ENCODE measurements at regions not wholly inside any gene's neighbourhood (a gene's known extent, or its start where the extent isn't known, plus 50 kb on each side); places are given as distances from the start of the nearest gene placed in this dataset.

DNA sequence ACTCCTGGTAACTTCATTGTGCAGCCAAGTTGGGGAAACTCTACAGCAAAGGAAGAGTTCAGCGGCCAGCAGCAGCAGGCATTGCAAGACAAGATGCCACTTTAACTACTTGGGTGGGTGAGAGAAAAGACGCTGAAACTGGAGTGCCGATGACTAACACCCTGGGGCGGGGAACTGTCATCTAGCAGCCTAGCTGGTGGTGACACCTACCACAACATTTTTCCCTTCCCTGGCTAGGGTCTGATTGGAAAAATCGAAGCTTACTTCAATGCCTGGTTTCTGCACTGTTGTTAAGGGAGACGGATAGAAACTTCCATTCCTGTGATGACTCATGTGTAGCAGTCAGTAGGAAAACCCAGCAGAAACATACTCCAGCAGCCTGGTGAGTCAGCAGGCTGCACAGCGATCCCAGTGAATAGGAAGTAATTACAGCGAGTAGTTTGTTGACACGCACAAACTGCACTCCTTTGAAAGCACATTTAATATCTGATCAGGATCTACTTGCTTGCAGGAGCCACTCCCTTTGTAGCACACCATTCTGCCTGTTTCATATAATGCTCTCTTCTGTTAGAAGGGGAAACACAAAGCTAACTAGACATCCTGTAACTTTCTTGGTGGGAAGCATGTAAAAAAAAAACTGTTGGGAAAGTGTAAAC is 62.1 kb upstream of the MAPRE2 start:
- Histone ChIP-seq H3K27me3 (no peaks in the 10 kb centered on the region), H4K20me1 (ENCODE audit: insufficient read depth, poor library complexity, severe bottlenecking) (no peaks in the 10 kb centered on the region), H3K79me2 (no peaks in the 10 kb centered on the region), H3K9me2 (replicated peaks; ENCODE audit: insufficient read depth) (no peaks in the 10 kb centered on the region), H3K4me3 (peak overlapping the region; percentile 89), H2AFZ (peak overlapping the region; percentile 89), H3K4me1 (ENCODE audit: insufficient read depth) (peaks cover 11% of the 10 kb centered on the region), H3K9me3 (ENCODE audit: low read depth) (no peaks in the 10 kb centered on the region), H3K27ac (peak overlapping the region; percentile 83), H3K36me3 (replicated peaks; ENCODE audit: insufficient read depth, low read depth) (no peaks in the 10 kb centered on the region), H3K4me2 (peak overlapping the region; percentile 99)
- TF ChIP-seq EZH2phosphoT487 (IDR thresholded peaks at IDR 0.05; ENCODE audit: low read depth, severe bottlenecking, unreplicated experiment) (no peak), EZH2 (IDR thresholded peaks at IDR 0.05; ENCODE audit: borderline replicate concordance) (no peak)
- TF ChIP-seq, protein P1, sequence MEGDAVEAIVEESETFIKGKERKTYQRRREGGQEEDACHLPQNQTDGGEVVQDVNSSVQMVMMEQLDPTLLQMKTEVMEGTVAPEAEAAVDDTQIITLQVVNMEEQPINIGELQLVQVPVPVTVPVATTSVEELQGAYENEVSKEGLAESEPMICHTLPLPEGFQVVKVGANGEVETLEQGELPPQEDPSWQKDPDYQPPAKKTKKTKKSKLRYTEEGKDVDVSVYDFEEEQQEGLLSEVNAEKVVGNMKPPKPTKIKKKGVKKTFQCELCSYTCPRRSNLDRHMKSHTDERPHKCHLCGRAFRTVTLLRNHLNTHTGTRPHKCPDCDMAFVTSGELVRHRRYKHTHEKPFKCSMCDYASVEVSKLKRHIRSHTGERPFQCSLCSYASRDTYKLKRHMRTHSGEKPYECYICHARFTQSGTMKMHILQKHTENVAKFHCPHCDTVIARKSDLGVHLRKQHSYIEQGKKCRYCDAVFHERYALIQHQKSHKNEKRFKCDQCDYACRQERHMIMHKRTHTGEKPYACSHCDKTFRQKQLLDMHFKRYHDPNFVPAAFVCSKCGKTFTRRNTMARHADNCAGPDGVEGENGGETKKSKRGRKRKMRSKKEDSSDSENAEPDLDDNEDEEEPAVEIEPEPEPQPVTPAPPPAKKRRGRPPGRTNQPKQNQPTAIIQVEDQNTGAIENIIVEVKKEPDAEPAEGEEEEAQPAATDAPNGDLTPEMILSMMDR (IDR thresholded peaks at IDR 0.05; ENCODE audit: poor library complexity) = no peak
- under 1% methylated on average over 9 of the region's 9 CpGs for WGBS (ENCODE audit: low lambda C conversion rate, missing lambda C conversion rate)
- DNase-seq (ENCODE audit: low spot score) = peak; percentile 90

- no peaks in the 10 kb centered on the region for H3K9me3 ChIP-seq (ENCODE audit: low read depth)
- H3K4me2 ChIP-seq = no peak overlapping the region
- no peaks in the 10 kb centered on the region for H4K20me1 ChIP-seq (ENCODE audit: insufficient read depth, poor library complexity, severe bottlenecking)
- TF ChIP-seq EZH2 (IDR thresholded peaks at IDR 0.05; ENCODE audit: borderline replicate concordance) (no peak), EZH2phosphoT487 (IDR thresholded peaks at IDR 0.05; ENCODE audit: low read depth, severe bottlenecking, unreplicated experiment) (no peak)
- TF ChIP-seq, protein P1 (IDR thresholded peaks at IDR 0.05; ENCODE audit: poor library complexity) = no peak
- no peaks in the 10 kb centered on the region for H3K27me3 ChIP-seq
- no peak overlapping the region for H3K4me3 ChIP-seq
- peaks cover 11% of the 10 kb centered on the region for H3K4me1 ChIP-seq (ENCODE audit: insufficient read depth)
- WGBS (ENCODE audit: low lambda C conversion rate, missing lambda C conversion rate) = 91% methylated on average over 2 of the region's 2 CpGs
- no peak overlapping the region for H3K27ac ChIP-seq
- H2AFZ ChIP-seq = no peak overlapping the region
- H3K79me2 ChIP-seq = no peaks in the 10 kb centered on the region
- H3K9me2 ChIP-seq (replicated peaks; ENCODE audit: insufficient read depth) = no peaks in the 10 kb centered on the region
- no peak for DNase-seq (ENCODE audit: low spot score)
- no peaks in the 10 kb centered on the region for H3K36me3 ChIP-seq (replicated peaks; ENCODE audit: insufficient read depth, low read depth)
These were observed 59.7 kb upstream of the MAPRE2 start for GRCh38 chr18:34981487-34981886.

DNA sequence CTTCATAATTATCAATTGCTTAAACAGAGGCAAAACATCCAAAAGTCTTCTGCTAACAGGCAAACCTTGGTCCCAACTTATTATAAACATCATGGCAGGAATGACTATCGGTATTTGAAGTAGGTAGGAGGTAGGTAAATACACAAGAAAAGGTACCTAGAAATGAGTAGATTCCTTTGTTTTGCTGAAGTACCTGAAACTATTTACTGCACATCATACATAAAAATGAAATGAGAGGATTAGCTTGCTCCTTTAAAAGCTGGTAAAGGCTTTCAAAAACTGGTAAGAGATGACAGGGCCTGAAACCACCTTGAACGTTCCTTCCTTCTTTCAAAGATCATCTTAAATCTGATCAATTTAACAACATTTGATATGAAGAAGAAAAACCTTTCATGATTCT is 55.2 kb upstream of the MAPRE2 start:
- no peak overlapping the region for H3K4me2 ChIP-seq
- H2AFZ ChIP-seq = no peak overlapping the region
- TF ChIP-seq, protein P1 (IDR thresholded peaks at IDR 0.05; ENCODE audit: poor library complexity) = no peak
- no peak for TF ChIP-seq EZH2 (IDR thresholded peaks at IDR 0.05; ENCODE audit: borderline replicate concordance)
- TF ChIP-seq EZH2phosphoT487 (IDR thresholded peaks at IDR 0.05; ENCODE audit: low read depth, severe bottlenecking, unreplicated experiment) = no peak
- no peaks in the 10 kb centered on the region for H3K79me2 ChIP-seq
- WGBS (ENCODE audit: low lambda C conversion rate, missing lambda C conversion rate) = 89% methylated on average over 2 of the region's 2 CpGs
- H3K27me3 ChIP-seq = no peaks in the 10 kb centered on the region
- no peaks in the 10 kb centered on the region for H4K20me1 ChIP-seq (ENCODE audit: insufficient read depth, poor library complexity, severe bottlenecking)
- no peak for DNase-seq (ENCODE audit: low spot score)
- no peaks in the 10 kb centered on the region for H3K9me3 ChIP-seq (ENCODE audit: low read depth)
- H3K9me2 ChIP-seq (replicated peaks; ENCODE audit: insufficient read depth) = no peaks in the 10 kb centered on the region
- no peaks in the 10 kb centered on the region for H3K36me3 ChIP-seq (replicated peaks; ENCODE audit: insufficient read depth, low read depth)
- no peak overlapping the region for H3K4me3 ChIP-seq
- no peaks in the 10 kb centered on the region for H3K4me1 ChIP-seq (ENCODE audit: insufficient read depth)
- no peak overlapping the region for H3K27ac ChIP-seq

All from hepatocyte (in vitro differentiated cells).